ENCODE measurements at regions not wholly inside any gene's neighbourhood (a gene's known extent, or its start where the extent isn't known, plus 50 kb on each side); places are given as distances from the start of the nearest gene placed in this dataset.

DNA sequence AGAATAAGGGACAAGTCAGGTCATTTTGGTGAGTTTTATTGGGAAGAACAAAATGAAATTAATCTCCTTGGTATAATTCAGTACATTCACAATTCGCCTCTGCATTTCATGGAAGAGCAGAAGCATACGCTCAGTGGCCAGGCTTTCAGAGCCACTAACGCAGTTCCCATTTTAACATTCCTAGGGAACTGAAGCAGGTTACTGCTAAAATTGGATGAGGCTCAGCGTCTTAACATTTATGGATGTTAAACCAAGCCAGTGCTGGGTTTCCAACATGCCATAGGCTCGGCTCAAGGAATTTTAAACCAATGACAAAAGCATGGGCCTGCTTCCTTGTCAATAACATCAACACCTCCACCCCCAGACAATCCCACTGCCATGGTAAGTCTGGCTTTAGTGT lies 172.7 kb upstream of the PRICKLE2 start:
- no peak for DNase-seq
- in situ Hi-C loops (cut with MboI; ENCODE audit: low pct_unique_long_range_greater_than_20kb, low sequenced_read_pairs) = no loop called here

GRCh38 chr3:64397573-64397972 lies 172.3 kb upstream of the PRICKLE2 start:
- in situ Hi-C loops (cut with MboI; ENCODE audit: low pct_unique_long_range_greater_than_20kb, low sequenced_read_pairs) = no loop called here
- DNase-seq = no peak

GRCh38 chr3:64395490-64395889 lies 170.2 kb upstream of the PRICKLE2 start:
- in situ Hi-C loops (cut with MboI; ENCODE audit: low pct_unique_long_range_greater_than_20kb, low sequenced_read_pairs) = no loop called here
- DNase-seq = no peak

GRCh38 chr3:64393193-64393592 lies 167.9 kb upstream of the PRICKLE2 start:
- in situ Hi-C loops (cut with MboI; ENCODE audit: low pct_unique_long_range_greater_than_20kb, low sequenced_read_pairs) = no loop called here
- DNase-seq = no peak

DNA sequence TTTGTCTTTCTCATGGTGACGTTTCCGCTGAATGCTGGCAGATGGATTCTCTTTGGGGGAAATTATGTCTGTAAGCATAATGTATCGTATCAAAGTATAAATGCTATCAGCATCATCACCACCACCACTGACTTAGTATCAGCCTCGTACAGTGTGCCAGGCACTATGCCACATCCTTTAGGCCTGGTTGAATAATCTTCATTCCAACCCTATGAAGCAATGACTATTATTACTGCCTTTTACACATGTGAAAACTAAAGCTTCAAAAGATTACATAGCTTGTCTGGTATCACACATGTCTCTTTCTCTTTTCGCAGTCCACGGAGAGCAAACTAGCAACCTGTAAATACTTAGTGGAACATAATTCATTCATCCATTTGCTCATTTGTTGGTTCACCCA lies 166.7 kb upstream of the PRICKLE2 start:
- DNase-seq = no peak
- in situ Hi-C loops (cut with MboI; ENCODE audit: low pct_unique_long_range_greater_than_20kb, low sequenced_read_pairs) = no loop called here

DNA sequence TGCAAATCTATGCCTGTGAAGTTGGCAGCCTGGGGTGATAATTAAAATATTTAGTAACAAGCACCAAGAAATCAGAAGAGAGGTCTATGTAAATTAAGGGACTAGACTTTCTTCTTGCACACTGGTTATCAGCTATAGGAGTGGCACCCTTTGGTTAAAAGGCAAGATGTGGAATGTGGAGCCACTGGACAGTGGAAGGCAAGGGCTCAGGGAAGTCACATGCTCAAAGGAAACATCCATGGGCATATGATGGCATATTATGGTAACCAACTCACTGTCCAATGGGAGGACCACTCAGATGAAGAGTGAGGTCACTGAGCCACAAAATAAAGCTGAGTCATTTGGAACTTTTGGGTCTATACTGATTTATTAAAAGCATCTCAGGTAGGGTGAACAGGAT lies 165.6 kb upstream of the PRICKLE2 start:
- in situ Hi-C loops (cut with MboI; ENCODE audit: low pct_unique_long_range_greater_than_20kb, low sequenced_read_pairs) = no loop called here
- DNase-seq = no peak

DNA sequence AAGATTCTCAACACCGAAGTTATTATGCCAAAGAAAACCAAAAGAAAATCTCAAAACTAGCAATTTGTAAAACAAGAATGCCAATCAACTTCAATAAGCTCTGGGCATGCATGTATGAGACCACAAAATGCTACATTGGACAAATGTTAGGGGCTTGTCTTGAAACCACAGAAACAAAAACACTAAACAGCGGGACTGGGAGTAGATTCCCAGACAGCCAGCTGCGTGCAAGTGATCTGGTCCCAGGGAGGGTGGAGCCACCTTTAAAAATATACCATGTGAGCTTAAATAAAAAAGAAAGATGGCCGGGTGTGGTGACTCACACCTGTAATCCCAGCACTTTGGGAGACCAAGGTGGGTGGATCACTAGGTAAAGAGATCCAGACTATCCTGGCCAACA lies 163.6 kb upstream of the PRICKLE2 start:
- in situ Hi-C loops (cut with MboI; ENCODE audit: low pct_unique_long_range_greater_than_20kb, low sequenced_read_pairs) = no loop called here
- no peak for DNase-seq

- in situ Hi-C loops (cut with MboI; ENCODE audit: low pct_unique_long_range_greater_than_20kb, low sequenced_read_pairs) = no loop called here
- DNase-seq = no peak
Measured at GRCh38 chr3:64387688-64388087, 162.4 kb upstream of the PRICKLE2 start.

- no peak for DNase-seq
- in situ Hi-C loops (cut with MboI; ENCODE audit: low pct_unique_long_range_greater_than_20kb, low sequenced_read_pairs) = no loop called here
Measured at GRCh38 chr3:64385277-64385676, 160.0 kb upstream of the PRICKLE2 start.

DNA sequence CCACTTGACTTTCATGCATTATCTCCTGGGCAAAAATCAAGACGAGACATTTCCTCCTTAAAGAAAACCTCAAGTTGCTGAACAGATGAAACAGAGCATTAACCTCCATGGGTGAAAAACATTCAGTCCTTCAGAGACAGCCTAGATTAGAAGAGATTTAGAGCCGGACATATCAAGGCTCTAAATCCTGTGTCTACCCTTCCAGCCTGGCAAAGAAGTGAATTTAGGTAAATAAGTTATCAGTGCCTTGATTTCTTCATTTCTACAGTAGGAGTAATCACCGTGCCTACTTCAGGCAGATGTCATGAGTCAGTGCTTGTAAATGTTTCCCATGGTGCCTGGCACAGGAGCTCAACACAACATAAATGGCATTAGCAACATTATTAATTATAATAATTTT lies 159.3 kb upstream of the PRICKLE2 start:
- no peak for DNase-seq
- in situ Hi-C loops (cut with MboI; ENCODE audit: low pct_unique_long_range_greater_than_20kb, low sequenced_read_pairs) = no loop called here

DNA sequence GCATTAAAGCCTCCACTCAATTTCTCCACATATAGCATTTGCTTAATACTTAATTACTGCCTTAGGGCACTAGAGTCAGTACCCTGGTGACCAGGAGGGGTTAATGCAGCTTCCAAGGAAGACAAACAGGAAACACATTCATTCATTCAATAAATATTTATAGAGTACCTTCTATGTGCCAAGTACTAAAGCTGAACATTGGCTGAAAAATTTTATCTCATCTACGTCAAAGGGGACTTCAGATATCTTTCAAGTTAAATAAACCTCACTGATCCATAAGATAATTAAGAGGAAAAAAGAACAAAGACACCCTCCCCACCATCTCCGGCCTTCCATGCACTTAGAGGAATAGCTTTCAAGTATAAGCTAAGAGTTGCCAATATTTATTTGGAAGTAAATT lies 156.9 kb upstream of the PRICKLE2 start:
- in situ Hi-C loops (cut with MboI; ENCODE audit: low pct_unique_long_range_greater_than_20kb, low sequenced_read_pairs) = no loop called here
- no peak for DNase-seq

DNA sequence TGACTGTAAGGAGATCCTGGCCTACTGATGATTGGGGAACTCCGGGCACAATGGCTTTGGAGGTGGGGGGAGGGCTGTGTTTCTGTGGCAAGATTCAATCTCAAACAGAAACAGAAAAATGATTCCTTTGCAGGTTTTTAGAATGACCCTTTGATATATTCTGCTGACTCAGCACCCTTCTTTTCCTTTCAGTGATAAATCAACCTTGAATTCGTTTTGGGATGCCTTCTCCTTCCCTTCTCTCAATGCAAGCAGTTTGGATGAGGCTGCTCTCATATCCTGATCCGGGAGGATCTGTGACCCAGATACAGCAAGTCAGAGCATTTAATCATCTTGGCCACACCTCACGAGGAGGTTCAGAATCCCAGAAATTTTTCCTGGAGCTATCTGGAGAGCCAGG lies 156.1 kb upstream of the PRICKLE2 start:
- in situ Hi-C loops (cut with MboI; ENCODE audit: low pct_unique_long_range_greater_than_20kb, low sequenced_read_pairs) = no loop called here
- DNase-seq = no peak

GRCh38 chr3:64380546-64380945 lies 155.3 kb upstream of the PRICKLE2 start:
- DNase-seq = no peak
- in situ Hi-C loops (cut with MboI; ENCODE audit: low pct_unique_long_range_greater_than_20kb, low sequenced_read_pairs) = no loop called here

GRCh38 chr3:64379221-64379620 lies 154.0 kb upstream of the PRICKLE2 start:
- in situ Hi-C loops (cut with MboI; ENCODE audit: low pct_unique_long_range_greater_than_20kb, low sequenced_read_pairs) = no loop called here
- DNase-seq = no peak

- in situ Hi-C loops (cut with MboI; ENCODE audit: low pct_unique_long_range_greater_than_20kb, low sequenced_read_pairs) = no loop called here
- DNase-seq = no peak
Measured at GRCh38 chr3:64377942-64378341, 152.7 kb upstream of the PRICKLE2 start.

DNA sequence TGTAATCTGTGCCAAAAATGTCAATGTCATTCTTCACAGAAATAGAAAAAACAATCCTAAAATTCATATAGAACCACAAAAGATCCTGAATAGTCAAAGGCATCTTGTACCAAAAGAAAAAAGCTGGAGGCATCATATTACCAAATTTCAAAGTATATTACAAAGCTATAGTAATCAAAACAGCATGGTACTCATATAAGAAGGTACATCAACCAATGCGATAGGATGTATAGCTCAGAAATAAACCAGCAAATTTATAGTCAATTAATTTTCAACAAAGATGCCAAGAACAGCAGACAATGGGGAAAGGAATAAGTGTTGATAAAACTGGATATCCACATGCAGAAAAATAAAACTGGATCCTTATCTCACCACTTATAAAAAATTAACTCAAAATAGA lies 150.5 kb upstream of the PRICKLE2 start:
- in situ Hi-C loops (cut with MboI; ENCODE audit: low pct_unique_long_range_greater_than_20kb, low sequenced_read_pairs) = no loop called here
- no peak for DNase-seq

- no peak for DNase-seq
- in situ Hi-C loops (cut with MboI; ENCODE audit: low pct_unique_long_range_greater_than_20kb, low sequenced_read_pairs) = no loop called here
Measured at GRCh38 chr3:64369390-64369789, 144.1 kb upstream of the PRICKLE2 start.

DNA sequence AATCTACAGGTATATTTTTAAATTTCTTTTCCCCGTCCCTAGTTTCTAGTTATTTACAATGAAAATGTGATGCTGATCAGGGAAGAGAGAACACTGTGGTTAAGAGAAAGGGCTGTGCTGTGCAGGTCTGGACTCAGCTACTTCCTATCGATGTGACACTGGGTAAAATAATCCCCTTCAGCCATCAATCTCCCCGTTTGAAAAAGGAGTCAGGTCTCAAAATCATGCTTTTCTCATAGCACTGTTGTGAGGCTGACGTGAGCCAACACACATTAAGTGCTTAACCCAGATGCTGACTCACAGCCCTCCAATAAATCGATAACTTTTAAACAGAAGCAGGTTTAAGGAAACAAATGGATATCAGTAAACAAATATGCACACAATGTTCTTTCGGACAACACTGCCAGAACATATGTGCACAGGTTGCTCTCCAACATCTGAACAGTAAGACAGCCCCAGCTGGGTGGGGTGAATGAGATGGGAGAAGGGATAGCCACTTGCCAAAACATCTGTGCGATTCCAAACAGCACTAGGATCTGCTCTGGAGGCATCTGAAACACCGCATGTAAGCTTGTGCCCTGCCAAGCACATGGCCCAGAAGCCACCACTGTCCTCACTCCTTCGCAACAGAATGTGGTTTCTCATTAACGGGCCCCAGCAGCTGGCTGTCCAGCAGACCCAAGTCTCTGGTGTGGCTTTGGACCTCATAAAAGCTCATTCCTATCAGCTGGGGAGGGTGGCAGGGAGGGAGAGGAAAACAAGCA lies 143.2 kb upstream of the PRICKLE2 start:
- no peak for DNase-seq
- in situ Hi-C loops (cut with MboI; ENCODE audit: low pct_unique_long_range_greater_than_20kb, low sequenced_read_pairs) = no loop called here

- DNase-seq = no peak
- in situ Hi-C loops (cut with MboI; ENCODE audit: low pct_unique_long_range_greater_than_20kb, low sequenced_read_pairs) = no loop called here
Measured at GRCh38 chr3:64365877-64366276, 140.6 kb upstream of the PRICKLE2 start.

- DNase-seq = no peak
- in situ Hi-C loops (cut with MboI; ENCODE audit: low pct_unique_long_range_greater_than_20kb, low sequenced_read_pairs) = no loop called here
Measured at GRCh38 chr3:64363842-64364241, 138.6 kb upstream of the PRICKLE2 start.

GRCh38 chr3:64361962-64362735 lies 136.9 kb upstream of the PRICKLE2 start:
- DNase-seq = no peak
- in situ Hi-C loops (cut with MboI; ENCODE audit: low pct_unique_long_range_greater_than_20kb, low sequenced_read_pairs) = no loop called here

Data from KBM-7 (cell line).